ENCODE measurements at regions not wholly inside any gene's neighbourhood (a gene's known extent, or its start where the extent isn't known, plus 50 kb on each side); places are given as distances from the start of the nearest gene placed in this dataset.

DNA sequence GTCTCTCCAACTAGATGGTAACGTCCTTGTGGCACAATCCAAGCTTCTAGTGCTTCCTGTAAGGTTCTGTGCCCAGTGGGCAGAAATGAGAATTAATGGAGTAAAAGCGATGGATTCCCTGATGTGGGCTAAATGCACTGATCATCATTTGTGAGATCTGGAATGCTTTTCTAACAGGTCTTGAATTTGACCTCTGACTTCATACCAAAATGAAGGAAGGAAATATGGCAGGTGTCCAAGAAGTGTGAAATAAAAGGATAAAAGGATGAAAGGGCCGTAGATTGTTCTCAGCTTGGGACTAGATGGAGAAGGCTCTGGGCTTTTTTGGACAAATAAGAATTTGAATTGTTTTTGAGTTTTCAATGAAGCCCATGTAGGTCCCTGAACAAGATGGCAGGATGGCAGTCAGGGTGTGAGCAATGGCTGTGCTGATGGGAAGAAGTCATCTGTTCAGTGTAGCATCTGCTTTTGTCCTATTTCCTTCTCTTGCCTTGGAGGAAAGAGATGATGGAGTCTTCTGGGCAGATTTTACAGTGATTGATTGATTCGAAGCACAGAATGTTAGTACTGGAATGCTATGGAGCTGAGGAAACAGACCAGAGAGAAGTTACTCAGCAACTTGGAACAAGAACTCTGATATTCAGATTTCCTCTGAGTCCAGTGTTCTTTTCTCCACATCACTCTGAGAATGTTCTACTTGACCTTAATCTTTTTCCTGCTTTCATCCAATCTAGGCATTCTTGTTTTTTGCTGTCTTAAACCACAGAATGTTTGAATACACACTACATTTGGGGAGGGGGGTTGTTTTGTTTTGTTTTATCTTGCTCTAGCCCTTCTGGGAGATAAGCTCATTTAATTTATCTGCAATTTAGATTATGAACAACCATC, 286.0 kb downstream of the HLX start:
- no peak overlapping the region for H2AFZ ChIP-seq (ENCODE audit: low read depth, low read length)
- no peaks in the 10 kb centered on the region for H3K9me3 ChIP-seq (ENCODE audit: low read length)

DNA sequence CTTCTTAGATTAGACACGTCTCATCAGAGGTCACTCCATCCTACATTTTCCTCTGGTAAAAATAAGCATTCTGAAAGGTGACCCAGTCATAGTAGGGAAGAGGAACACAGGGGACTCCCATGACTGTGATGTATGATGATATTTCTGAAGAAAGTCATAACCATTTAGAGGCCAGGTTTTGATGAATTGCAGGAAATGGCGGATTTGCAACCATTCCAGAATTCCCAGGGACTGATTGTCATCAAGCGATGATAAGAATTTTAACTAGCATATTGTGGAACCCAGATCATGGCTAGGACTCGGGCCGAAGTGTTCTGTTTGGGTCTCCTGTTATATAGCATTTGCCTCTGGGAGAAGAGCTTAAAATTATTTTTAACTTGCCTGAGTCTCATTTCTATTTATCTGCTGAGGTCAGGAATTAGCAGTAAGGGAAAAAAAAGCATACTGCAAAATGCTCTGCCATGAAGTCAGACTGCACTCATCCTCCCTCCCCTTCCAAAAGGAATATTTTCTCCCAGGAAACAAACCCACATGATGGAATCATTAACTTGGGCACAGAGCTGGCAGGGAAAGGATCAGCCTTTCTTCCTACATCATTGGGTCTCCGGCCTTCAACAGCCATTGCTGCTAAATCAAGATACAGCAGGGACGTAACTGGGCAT, 286.7 kb downstream of the HLX start:
- no peak overlapping the region for H3K4me2 ChIP-seq (ENCODE audit: low read length)
- TF ChIP-seq, protein P1, sequence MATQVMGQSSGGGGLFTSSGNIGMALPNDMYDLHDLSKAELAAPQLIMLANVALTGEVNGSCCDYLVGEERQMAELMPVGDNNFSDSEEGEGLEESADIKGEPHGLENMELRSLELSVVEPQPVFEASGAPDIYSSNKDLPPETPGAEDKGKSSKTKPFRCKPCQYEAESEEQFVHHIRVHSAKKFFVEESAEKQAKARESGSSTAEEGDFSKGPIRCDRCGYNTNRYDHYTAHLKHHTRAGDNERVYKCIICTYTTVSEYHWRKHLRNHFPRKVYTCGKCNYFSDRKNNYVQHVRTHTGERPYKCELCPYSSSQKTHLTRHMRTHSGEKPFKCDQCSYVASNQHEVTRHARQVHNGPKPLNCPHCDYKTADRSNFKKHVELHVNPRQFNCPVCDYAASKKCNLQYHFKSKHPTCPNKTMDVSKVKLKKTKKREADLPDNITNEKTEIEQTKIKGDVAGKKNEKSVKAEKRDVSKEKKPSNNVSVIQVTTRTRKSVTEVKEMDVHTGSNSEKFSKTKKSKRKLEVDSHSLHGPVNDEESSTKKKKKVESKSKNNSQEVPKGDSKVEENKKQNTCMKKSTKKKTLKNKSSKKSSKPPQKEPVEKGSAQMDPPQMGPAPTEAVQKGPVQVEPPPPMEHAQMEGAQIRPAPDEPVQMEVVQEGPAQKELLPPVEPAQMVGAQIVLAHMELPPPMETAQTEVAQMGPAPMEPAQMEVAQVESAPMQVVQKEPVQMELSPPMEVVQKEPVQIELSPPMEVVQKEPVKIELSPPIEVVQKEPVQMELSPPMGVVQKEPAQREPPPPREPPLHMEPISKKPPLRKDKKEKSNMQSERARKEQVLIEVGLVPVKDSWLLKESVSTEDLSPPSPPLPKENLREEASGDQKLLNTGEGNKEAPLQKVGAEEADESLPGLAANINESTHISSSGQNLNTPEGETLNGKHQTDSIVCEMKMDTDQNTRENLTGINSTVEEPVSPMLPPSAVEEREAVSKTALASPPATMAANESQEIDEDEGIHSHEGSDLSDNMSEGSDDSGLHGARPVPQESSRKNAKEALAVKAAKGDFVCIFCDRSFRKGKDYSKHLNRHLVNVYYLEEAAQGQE (IDR thresholded peaks at IDR 0.05; ENCODE audit: borderline replicate concordance) = no peak
- TF ChIP-seq RAD21 (conservative IDR thresholded peaks at IDR 0.05) (no peak), MXI1 (conservative IDR thresholded peaks at IDR 0.05; ENCODE audit: poor library complexity, severe bottlenecking) (no peak), SMC3 (conservative IDR thresholded peaks at IDR 0.05; ENCODE audit: poor library complexity) (no peak), TAF1 (IDR thresholded peaks at IDR 0.05; ENCODE audit: low read depth) (no peak)
- no peaks in the 10 kb centered on the region for H3K9me2 ChIP-seq (ENCODE audit: insufficient read depth, low read length)
- no peak overlapping the region for H3K9ac ChIP-seq (ENCODE audit: low read length)
- no peak overlapping the region for H3K4me3 ChIP-seq (ENCODE audit: low read length)
- H3K27ac ChIP-seq (ENCODE audit: low read length) = no peak overlapping the region
- H3K79me2 ChIP-seq (replicated peaks; ENCODE audit: insufficient read depth, low read length) = no peaks in the 10 kb centered on the region
- no peaks in the 10 kb centered on the region for H3K27me3 ChIP-seq (ENCODE audit: insufficient read depth, low read depth, low read length)
- no peaks in the 10 kb centered on the region for H3K36me3 ChIP-seq (ENCODE audit: insufficient read depth, low read length)
- no peak overlapping the region for H2AFZ ChIP-seq (ENCODE audit: low read depth, low read length)
- no peaks in the 10 kb centered on the region for H4K20me1 ChIP-seq (ENCODE audit: insufficient read depth)
- H3F3A ChIP-seq (ENCODE audit: insufficient read depth, low read length, poor library complexity, severe bottlenecking) = no peaks in the 10 kb centered on the region
- no peaks in the 10 kb centered on the region for H3K9me3 ChIP-seq (ENCODE audit: low read length)

More for the DNA sequence above, 286.0 kb downstream of the HLX start:
- no peaks in the 10 kb centered on the region for H3K27me3 ChIP-seq (ENCODE audit: insufficient read depth, low read depth, low read length)
- no peaks in the 10 kb centered on the region for H3K36me3 ChIP-seq (ENCODE audit: insufficient read depth, low read length)
- no peaks in the 10 kb centered on the region for H3K79me2 ChIP-seq (replicated peaks; ENCODE audit: insufficient read depth, low read length)
- no peak overlapping the region for H3K27ac ChIP-seq (ENCODE audit: low read length)
- H3K4me3 ChIP-seq (ENCODE audit: low read length) = no peak overlapping the region
- H3K9ac ChIP-seq (ENCODE audit: low read length) = no peak overlapping the region
- no peaks in the 10 kb centered on the region for H4K20me1 ChIP-seq (ENCODE audit: insufficient read depth)
- H3K4me2 ChIP-seq (ENCODE audit: low read length) = no peak overlapping the region
- no peaks in the 10 kb centered on the region for H3K9me2 ChIP-seq (ENCODE audit: insufficient read depth, low read length)
- no peaks in the 10 kb centered on the region for H3F3A ChIP-seq (ENCODE audit: insufficient read depth, low read length, poor library complexity, severe bottlenecking)
- TF ChIP-seq POLR2AphosphoS5 (IDR thresholded peaks at IDR 0.05) = no peak
- no peak for TF ChIP-seq EP300 (conservative IDR thresholded peaks at IDR 0.05; ENCODE audit: poor library complexity, severe bottlenecking)
- no peak for TF ChIP-seq RAD21 (conservative IDR thresholded peaks at IDR 0.05)
- no peak for TF ChIP-seq EZH2 (IDR thresholded peaks at IDR 0.05; ENCODE audit: borderline replicate concordance, insufficient read depth, low read length, poor library complexity, severe bottlenecking)
- TF ChIP-seq, protein P1 (IDR thresholded peaks at IDR 0.05; ENCODE audit: borderline replicate concordance) = no peak
- TF ChIP-seq SMC3 (conservative IDR thresholded peaks at IDR 0.05; ENCODE audit: poor library complexity) = no peak
- TF ChIP-seq, protein P2, sequence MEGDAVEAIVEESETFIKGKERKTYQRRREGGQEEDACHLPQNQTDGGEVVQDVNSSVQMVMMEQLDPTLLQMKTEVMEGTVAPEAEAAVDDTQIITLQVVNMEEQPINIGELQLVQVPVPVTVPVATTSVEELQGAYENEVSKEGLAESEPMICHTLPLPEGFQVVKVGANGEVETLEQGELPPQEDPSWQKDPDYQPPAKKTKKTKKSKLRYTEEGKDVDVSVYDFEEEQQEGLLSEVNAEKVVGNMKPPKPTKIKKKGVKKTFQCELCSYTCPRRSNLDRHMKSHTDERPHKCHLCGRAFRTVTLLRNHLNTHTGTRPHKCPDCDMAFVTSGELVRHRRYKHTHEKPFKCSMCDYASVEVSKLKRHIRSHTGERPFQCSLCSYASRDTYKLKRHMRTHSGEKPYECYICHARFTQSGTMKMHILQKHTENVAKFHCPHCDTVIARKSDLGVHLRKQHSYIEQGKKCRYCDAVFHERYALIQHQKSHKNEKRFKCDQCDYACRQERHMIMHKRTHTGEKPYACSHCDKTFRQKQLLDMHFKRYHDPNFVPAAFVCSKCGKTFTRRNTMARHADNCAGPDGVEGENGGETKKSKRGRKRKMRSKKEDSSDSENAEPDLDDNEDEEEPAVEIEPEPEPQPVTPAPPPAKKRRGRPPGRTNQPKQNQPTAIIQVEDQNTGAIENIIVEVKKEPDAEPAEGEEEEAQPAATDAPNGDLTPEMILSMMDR (IDR thresholded peaks at IDR 0.05; ENCODE audit: poor library complexity, severe bottlenecking) = no peak
- TF ChIP-seq MXI1 (conservative IDR thresholded peaks at IDR 0.05; ENCODE audit: poor library complexity, severe bottlenecking) = no peak
- TF ChIP-seq TAF1 (IDR thresholded peaks at IDR 0.05; ENCODE audit: low read depth) = no peak
